Stimulated activated CD4-positive, alpha-beta T cell treated with anti-CD3 and anti-CD28 coated beads, Interleukin-12 subunit alpha, Interleukin-12 subunit beta, amount 100 ng/mL, for 24 hours (primary cell): ENCODE measurements at regions not wholly inside any gene's neighbourhood (a gene's known extent, or its start where the extent isn't known, plus 50 kb on each side); places are given as distances from the start of the nearest gene placed in this dataset.
"Not testable (repeated sequence)": the region's sequence is repeated elsewhere in the genome, so short reads cannot be mapped to it uniquely, and the experiment has no call there.

Experiments
- DNase-seq, 2 experiments: peaks; one replicate each; pipeline ENCODE4 v3.0.0-alpha.2; 2020; ENCODE audit warnings: low read depth in 2 of 2

GRCh38 chr3:104245261-104245660 lies 1121.4 kb upstream of the ALCAM start:
- DNase-seq, result no peak

DNA sequence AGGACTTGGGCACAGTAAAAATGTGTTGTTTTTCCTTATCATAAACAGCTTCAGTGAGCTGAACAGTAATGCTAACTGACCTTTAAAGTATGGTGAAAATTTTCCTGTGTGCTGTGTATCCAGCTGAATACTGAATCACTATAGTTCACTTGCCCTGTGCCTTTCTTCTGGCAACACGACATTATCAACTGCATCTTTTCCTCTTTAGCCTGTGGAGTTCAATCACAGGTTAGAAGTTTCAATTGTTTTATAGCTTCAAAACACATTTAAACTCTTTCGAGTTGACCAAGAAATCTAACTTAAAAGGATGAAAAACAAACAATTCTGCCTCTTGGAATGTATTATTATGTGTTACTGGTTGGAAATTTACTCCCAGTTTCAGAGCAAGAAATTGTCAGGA lies 1120.7 kb upstream of the ALCAM start:
- DNase-seq, result no peak

GRCh38 chr3:104257486-104257885 lies 1109.2 kb upstream of the ALCAM start:
- DNase-seq, result no peak

DNA sequence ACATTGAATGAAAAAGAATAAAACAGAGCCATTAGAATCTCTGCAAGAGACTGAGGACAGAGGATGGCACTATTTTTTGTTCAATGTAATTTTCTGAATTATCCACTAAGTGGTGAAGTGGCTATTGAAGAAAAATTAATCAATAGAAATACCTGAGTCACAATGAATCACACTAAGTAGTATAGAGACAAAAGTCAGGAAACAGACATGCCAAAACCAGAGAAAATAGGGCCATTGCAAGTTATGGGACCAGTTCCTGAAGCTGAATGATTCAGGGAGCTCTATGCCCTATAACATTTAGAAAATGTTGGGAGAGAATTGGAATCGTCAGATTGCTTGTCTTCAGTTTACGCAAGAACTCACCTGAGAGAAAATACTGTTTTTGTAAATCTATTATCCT lies 1103.2 kb upstream of the ALCAM start:
- DNase-seq, result no peak

DNA sequence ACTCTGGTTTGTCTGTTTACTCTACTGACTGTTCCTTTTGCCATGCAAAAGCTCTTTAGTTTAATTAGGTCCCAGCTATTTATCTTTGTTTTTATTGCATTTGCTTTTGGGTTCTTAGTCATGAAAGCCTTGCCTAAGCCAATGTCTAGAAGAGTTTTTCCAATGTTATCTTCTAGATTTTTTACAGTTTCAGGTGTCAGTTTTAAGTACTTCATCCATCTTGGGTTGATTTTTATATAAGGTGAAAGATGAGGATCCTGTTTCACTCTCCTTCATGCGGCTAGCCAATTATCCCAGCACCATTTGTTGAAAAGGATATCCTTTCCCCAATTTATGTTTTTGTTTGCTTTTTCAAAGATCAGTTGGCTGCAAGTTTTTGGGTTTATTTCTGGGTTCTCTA lies 1100.5 kb upstream of the ALCAM start:
- DNase-seq, result not testable (repeated sequence)

DNA sequence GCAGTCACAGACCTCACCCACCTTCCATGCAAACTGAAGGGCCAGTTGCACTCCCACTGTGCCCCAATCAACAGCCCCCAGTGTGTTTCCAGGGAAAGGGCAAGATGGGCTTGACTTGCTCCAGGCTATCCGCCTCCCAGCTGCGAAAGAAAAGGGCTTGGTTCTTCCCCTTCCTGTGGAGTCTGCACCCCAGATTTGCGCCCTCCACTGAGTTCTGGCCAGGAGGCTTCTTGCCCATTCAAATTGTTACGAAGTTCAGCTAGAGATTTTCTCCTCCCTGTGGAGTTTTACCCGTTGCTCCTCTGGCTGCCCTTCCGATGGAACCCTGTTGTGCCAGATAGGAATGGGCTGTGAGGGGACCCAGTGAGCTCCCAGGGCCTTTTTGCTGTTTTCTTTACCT lies 1096.9 kb upstream of the ALCAM start:
- no peak for DNase-seq

DNA sequence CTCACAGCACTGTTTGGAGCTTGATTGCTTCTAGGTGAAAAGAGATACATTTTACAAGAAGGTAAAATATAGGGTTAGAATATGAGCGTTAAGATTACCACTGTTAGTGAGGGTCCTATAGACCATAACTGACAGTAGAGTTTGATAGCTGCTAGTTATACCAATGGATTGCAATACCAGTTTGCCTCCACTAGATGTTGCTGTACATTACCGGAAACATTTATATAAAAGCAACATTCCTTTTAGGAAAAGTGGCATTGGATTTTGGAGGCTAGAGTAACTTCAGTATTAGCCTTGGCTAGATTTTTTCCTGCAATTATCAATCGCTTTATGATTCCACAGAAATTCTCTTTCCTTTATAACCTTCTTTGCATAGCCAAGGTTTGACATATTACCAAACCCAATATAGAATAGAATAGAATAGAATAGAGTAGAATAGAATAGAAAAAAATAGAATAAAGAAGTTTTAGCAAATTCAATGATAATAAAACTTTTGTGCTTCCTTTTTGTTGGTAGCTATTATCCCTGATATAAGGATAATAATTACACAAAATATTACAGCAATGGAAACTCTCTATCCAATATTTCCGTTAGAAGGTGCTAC lies 1093.6 kb upstream of the ALCAM start:
- DNase-seq, result no peak

- no peak for DNase-seq
Observed at GRCh38 chr3:104275199-104275598, 1091.5 kb upstream of the ALCAM start.

GRCh38 chr3:104279617-104280016 lies 1087.1 kb upstream of the ALCAM start:
- DNase-seq, result no peak

- DNase-seq, result no peak
Observed at GRCh38 chr3:104281713-104282112, 1085.0 kb upstream of the ALCAM start.

DNA sequence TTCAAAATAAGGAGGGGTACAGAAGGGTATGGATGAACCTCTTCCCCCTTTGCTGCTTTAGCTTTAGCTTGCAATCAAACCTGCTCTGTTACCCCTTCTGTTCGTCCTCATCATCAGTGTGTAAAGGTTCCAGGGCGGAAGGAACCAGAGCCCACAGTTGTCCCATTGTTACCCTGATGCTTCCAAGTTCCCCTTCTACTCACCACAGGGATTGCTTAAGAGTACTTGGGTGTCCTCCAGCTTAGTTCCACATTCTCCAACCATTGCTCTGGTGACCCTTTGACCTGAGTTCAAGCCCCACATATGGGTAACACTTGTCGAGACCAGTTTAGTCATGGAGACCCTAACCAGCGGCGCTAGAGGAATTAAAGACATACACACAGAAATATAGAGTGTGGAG lies 1080.1 kb upstream of the ALCAM start:
- no peak for DNase-seq

DNA sequence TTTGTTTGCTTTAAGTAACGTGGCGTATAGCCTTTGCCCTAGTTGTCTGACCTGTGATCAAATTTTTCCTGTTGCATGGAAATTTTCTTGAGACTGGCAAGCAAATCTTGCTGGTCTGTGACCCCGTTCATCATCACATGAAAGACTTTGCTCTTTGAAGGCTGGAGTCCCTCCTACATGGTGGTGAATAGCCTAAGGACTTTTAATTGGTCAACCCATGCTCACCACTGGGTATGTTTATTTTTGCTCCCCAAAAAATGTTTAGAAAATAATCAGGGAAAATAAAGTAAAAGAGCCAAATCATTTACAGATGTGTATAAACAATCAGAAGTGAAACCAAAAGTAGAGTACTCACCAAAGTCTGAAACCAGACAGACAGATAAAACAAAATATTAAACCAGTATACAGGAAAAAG lies 1075.3 kb upstream of the ALCAM start:
- DNase-seq, result no peak

DNA sequence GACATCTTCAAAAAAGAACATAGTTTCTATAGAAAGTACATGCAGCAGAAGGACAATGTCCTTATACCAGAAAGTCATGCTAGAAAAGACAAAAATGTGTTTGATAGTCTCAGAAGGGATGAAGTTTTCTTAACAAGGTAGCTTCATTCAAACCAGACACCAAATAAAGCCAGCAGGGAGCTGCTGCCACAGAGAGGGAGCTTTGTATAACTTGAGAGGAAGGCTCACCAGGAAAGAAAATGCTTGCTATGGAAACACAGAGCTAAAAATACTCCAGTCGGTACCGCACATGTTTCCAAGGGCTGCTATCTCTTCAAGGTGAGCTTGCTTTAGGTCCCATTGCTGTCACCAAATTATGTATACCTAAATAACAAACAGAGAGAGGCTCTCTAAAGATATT lies 1074.8 kb upstream of the ALCAM start:
- DNase-seq, result no peak

GRCh38 chr3:104297617-104298016 lies 1069.1 kb upstream of the ALCAM start:
- no peak for DNase-seq

DNA sequence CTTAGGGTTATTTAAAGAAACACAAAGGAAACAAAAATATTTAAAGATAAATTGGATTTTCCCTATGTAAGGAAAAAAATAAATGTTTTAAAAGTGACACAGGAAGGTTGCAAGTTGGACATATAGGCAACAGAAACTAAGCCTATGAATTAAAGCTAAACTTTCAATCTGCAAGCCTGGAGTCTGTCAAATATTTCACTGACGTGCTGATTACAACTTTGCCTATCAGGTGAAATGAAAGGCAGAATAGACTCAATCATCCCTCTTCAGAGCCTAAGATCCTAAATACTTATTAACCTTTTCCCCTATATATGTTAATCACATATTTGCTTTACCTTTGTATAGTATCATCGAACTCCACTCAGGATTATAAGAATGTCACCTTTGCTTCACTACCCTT lies 1068.0 kb upstream of the ALCAM start:
- DNase-seq, result no peak

GRCh38 chr3:104316118-104316517 lies 1050.6 kb upstream of the ALCAM start:
- no peak for DNase-seq

GRCh38 chr3:104323226-104323625 lies 1043.5 kb upstream of the ALCAM start:
- DNase-seq, result no peak

- DNase-seq, result no peak
Observed at GRCh38 chr3:104347291-104347690, 1019.4 kb upstream of the ALCAM start.

DNA sequence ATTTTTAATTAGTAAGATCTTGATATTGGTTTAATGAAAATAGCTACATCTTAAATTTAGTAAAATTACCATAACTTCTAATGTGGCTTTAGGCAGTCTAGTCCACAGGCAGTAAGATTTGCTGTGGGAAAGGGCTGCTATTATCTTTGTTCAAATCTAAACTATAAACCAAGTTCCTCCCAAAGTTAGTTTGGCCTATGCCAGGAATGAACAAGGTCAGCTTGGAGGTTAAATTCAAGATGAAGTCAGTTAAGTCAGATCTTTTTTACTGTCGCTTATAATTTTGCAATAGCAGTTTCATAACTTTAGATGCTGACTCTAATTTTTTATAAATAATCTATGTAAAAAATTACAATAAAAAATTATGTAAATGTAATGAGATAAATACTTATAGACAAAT lies 1016.9 kb upstream of the ALCAM start:
- no peak for DNase-seq

- no peak for DNase-seq
Observed at GRCh38 chr3:104353951-104354350, 1012.8 kb upstream of the ALCAM start.

DNA sequence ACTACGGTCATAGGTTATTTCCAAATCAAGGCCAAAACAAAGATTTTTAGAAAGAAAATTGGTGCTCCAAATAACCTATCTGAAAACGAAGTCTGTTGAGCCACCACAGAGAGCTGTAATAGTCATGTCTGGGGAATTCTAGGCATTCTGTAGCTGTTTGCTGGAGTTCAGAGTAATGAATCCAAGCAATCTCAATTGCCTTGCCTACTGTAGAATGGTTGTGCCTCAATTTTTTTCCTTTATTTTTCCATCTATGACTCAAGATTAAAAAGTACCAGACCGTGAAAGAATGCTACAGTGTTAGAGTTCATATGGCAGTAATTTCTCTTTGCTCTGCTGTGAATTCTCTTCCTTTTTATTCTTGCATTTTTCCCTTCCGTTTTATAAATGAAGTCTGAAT lies 1007.2 kb upstream of the ALCAM start:
- no peak for DNase-seq

DNA sequence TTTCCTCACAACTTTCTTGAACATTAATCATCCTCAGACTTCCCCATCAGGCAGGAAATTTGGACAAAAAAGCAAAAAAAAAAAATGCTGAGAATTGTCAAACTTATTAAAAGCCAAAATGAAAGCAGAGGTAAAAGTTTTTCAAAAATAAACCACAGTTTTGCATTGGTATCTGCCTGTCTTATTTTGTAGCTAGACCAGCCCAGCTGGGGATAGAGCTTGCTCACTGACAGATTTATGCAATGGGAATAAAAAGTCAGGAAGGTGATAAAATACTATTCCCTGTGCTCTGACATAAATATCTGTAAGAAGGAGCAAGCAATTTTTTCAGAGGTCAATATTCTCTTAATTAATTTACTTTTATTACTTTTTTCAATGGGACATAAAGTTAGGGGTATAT lies 1006.7 kb upstream of the ALCAM start:
- no peak for DNase-seq

GRCh38 chr3:104361748-104362147 lies 1005.0 kb upstream of the ALCAM start:
- DNase-seq, result not testable (repeated sequence)

DNA sequence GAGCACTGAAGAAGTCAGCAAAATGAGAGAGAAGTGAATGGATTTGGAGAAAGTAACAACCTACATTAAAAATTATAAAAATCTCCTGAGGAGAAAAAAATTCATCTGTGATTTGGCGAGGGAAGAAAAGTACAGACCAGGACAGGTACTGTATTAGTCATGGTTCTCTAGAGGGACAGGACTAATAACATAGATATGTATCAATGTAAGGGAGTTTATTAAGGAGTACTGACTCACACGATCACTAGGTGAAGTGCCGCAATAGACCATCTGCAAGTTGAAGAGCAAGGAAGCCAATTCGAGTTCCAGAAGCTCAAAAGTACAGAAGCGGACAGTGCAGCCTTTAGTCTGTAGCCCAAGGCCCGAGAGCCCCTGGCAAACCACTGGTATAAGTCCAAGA lies 1004.4 kb upstream of the ALCAM start:
- no peak for DNase-seq

- DNase-seq, result no peak
Observed at GRCh38 chr3:104367000-104367399, 999.7 kb upstream of the ALCAM start.
